GM18499 (cell line): ENCODE measurements at regions not wholly inside any gene's neighbourhood (a gene's known extent, or its start where the extent isn't known, plus 50 kb on each side); places are given as distances from the start of the nearest gene placed in this dataset.
"Not testable (repeated sequence)": the region's sequence is repeated elsewhere in the genome, so short reads cannot be mapped to it uniquely, and the experiment has no call there.

Experiments used
- ATAC-seq: cut with Tn5 transposase; IDR thresholded peaks from one replicate; pipeline ENCODE4 v1.9.1; 2021; ENCODE audit warnings: moderate number of reproducible peaks; ENCODE audit not compliant: insufficient read depth, unreplicated experiment

DNA sequence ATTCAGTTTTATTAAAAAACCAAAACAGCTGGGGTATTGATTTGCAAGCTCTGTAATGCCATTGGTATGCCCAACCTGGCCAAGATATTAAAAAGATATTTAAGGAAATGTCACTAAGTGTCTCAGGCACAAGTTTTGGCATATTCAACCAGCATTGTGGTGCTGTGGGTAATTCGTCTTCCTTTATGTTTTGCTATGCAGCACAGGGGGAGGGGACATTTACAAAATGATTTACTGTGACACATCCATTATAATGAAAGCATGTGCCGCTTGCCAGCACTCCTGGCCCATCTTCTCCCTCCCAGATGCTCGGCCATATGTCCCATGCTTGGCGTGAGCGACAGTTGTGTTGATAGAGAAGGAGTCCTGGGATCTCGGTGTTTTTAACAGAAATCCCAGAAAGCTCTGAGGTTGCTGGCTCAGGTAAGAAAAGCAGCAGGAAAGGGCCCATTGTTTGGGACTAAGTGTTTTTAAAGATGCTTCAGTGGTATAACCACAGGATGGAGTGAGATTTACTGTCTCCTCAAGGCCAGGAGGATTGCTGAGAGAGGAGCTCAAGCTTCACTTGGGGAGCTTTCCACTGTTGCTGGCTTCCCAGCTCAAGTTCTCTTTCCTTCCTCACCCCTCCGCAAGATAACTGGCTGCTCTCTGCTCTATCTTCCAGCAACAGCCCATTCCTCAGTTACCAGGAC, 158.2 kb upstream of the TSC22D2 start:
- no peak for ATAC-seq

DNA sequence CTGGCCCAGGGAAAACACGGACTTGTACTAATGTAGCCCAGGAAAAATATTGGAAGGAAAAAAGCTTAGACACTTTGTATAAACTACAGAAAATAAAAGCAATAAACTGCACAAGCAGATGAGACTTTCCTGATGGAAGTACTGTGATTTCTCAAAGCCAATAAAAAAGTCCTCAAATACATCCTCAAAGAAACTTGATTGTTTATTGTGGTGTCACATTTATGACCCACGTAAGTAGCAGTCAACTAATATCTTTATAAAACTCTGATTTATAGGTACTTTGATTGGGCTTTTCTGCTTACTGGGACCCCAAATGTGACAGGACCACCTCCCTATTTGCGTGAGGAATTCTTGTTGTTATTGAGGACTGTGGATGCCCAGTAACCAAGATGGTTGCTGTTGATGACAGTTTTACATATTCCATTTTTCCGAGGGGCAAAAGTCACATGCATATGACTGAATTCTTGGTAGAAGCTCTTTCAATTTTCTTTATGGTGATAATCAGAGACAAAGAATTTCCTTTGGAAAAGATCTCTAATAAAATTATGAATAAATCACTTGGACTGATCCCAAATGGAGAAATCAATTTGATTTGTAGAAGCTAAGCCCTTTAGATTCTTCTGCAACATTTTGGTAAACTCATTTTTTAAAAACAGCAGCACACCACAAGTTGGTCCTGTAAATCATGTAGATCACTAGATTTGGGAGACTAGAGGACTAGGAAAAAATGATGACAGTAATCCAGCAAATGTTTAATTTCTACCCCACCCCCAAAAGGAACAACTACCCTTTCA, 159.0 kb upstream of the TSC22D2 start:
- no peak for ATAC-seq

DNA sequence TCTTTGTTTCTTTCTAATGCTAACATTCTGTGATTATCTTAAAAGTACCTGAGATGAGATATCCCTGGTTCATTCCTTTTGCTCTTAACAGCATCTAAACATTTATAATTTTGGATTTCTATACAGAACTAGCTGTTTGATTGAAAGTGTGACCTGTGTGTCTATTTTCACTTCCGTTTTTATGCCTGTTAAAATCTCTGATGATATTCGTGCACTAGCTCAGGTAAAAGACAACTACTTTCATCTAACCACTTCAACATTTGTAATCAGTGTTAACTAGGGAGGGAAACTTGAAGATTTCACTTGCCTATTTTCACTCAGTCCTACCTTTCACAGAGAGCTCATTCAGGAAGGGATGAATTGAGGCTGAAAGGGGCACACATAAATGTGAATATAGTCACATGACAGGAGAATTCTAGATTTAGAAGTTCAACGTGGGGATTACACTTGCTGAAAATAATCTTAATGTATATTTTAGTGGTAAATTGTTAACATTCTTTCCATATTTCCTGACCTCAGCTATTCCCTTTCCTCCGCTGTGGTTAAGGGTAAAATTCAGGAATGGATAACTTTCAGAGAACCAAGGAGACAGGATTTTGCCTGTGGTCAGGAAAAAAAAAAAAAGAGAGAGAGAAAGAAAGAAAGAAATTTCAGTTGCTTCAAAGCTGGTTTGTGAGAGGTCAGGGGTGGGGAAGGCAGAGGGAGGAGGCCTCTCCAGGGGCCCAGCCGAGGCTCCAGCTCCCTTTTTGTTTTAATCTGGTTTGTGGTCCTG, 159.8 kb upstream of the TSC22D2 start:
- ATAC-seq: no peak

DNA sequence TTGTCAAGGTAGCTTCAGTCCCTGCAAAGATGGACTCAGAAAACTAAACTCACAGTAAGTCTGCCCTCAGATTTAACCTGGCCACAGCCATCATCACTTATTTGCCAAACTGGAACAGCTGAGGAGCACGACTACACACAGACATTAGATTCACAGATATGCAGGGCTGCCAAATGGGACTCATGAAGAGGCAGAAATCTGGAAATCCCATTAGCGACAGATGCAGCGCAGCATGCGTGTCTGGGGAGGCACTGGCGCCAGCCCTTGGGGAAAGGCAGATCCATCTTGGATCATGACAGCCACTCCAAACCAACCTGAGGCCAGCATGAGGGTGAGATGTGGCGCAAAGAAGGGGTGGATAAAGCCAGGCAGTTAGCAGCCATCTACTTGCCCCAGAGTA, 160.7 kb upstream of the TSC22D2 start:
- no peak for ATAC-seq

DNA sequence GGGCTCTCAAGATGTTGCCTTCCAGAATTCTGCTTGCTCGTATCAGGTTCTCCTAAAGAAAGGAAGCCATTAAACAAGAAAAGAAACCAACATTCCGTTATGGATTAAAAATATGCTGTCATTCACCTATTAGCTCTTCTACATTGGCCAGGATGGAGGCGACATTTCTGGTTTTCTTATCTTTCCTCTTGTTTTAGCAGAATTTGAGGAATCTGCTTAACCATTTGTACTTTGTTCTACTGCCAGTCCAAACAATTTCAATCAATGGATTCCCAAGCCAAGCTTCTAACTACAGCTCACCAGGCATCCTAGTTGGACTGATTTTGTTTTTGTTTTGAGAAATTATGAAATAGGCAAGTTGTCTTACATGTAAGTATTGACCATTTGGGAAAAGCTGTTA, 164.6 kb upstream of the TSC22D2 start:
- no peak for ATAC-seq

DNA sequence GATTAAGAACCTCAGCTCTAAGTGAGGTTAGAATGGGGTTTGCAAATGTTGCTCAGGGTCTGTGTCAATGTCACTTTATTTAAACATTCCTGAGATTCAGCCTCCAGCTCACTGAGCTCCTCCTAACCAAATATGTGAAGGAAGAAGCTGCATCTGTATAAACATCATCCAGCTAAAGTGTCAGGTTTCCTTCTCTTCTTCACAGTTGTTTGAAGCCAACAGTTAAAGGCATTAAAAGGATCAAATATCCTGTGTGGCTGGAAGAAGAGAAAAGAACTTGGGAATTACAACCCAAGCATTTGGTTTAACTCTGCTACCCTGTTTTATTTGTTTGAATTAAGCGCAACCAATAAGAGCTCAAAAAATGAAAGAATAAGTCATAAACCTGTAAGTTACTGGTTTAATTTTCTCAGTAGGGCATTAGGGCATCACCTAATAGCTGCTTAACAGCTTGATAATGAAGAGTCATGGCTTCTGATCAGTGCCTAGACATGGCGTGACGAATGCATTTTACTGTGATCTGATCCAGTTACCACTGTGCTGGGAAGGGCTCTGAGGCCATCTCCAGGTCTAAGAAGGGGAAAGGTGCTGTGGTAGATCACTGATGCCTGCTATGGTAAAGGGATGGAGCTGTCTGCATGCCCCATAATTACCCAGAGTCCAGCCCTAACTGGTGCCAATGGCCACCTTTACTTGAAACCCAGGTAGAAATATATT, 165.7 kb upstream of the TSC22D2 start:
- ATAC-seq: no peak

DNA sequence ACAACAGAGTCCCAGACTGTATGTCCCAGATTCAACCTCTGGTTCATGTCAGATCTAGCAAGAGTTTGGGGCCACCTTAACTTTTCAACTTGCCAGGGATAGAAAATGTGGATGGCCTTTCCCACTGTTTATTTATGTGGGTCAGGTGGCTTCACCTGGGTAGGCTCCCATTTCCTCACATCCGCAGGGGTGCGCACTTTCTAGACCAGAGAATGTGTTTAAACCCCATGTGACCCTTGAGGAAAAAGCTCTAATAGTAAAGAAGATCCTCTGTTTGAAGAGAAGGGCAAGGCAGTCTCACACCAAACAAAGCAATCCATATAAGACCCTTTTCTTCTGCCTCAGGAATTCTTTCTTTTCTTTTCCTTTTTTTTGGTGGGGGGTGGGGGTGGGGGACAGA, 167.2 kb upstream of the TSC22D2 start:
- no peak for ATAC-seq

DNA sequence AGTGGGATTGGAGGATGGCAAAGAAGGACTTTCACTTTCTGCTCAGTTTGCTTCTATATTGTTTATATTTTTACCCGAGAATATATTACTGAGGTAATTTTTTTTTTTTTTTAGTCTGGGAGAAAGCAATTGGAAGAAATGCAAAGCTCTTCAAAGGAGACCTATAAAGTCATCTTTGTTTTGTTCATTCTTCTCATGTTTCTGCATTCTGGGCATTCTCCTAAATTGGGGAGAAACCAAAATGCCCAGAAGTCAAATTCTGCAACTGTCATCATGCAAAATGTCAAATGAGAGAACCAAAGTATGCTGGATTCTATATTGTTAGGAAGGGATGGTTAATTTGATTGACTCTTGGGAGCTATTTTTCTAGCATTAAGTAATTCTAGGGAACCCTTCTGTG, 168.3 kb upstream of the TSC22D2 start:
- no peak for ATAC-seq

DNA sequence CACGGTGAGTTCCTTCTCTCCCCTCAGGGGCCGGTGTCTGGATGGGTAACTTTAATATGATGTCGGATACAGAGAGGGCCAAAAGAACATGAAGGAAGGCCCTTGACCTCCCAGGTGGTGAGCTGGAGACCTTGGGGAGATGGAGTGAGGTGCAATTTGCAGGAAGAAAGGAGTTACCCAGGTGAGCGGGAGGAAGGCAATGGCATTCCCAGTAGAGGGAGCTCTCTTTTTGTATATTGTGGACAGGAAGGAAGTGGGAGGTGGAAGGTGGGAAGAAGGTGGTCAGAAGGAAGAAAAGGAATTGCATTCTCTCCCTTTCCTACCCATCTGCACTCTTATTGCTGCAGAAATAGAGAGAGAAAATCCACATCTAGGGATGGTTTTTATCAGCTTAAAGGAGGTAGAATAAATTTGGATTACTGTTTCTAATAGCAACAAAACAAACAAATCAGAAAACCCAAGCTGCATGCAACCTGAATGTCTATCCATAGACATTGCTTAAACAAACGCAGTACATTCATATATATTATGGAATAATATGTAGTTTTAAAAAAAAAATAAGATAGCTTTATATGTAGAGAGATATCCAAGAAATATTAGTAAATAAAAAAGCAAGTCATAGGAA, 169.0 kb upstream of the TSC22D2 start:
- ATAC-seq: no peak

DNA sequence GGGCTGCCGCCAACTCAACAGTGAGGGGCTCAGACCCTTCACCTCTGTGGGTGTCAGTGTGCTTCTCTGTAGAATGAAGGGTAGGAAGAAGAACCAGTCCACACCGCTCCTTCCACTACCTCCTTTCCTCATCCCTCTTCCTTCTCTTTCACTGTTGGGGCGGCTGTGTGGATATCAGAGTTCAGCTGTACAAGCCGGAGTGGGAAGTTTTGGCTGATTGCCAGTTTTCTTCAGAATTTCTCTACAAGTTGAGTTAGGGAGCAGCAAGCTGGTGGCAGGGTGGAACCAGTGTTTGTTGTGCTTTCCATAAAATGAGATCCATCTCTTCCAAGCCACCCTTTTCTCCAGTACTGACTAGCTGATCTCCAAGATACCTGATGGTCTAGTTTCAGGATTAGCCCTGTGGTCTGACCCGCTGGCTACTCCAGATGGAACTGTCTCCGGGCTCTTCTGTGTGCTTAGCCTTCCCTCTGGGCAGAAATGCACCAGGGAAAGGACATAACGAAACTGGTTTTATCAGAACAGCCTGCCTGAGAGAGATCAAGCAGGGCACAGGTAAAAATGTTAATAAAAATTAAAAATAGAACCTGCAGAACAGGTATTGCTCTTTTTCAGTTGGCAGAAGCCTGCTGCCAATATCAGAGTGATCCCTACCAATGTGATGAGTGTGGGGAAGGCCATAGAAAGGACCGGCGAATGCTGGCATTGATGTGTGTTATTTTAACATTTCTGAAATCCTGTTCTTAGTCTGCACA, 169.9 kb upstream of the TSC22D2 start:
- no peak for ATAC-seq

DNA sequence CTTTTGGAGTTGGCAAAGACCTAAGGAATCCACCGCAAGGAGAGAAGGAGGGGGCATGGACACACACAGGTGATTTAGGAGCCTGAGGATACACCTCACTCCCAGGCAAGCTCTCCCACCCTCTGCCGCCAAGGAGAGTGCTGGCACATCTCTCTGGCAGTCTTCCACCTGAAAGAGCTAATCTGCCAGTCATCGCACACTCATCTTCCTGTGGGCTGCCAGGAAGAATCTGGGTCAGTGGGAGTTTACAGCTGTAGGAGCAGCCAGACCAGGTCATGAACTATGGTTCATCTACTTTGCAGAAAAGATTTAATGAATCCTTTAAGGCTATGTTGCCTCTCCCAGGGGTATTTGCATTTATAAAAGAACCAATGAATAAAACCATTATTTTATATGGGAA, 170.6 kb upstream of the TSC22D2 start:
- ATAC-seq: no peak

DNA sequence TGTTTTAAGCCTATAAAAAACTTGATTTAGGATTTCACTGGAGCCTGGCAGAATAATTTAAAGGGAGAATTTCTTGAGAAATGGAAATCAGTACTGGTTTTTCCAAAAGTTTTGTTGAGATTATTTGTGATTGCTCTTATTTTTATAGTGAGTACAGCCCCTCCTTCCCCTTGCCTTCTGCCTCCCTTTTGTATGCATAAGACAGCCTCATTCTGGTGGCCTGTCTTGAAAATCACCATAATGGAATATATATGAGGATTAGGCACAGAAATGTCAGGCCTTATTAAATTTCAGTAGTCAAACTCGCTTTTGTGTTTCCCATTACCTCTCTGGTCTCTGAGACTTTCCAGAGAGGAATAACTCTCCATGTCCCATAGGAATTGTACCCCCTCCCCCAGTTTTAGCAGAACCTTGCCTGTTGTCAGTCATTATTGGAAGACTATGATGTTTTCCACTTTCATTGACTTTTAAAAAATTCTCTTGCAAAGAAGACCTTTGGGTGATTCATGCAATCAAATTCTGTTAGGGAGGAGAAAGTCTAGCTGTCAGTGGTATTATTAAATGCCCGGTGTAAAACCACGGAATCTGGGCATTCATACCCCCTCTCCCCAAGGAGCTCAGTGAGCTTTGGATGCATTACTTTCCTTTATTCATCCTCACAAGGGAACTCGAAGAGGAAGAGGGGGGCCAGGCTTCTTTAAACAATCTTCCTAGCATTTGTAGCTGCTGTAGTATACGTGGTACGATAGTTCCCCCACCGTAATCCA, 171.6 kb upstream of the TSC22D2 start:
- ATAC-seq: no peak

DNA sequence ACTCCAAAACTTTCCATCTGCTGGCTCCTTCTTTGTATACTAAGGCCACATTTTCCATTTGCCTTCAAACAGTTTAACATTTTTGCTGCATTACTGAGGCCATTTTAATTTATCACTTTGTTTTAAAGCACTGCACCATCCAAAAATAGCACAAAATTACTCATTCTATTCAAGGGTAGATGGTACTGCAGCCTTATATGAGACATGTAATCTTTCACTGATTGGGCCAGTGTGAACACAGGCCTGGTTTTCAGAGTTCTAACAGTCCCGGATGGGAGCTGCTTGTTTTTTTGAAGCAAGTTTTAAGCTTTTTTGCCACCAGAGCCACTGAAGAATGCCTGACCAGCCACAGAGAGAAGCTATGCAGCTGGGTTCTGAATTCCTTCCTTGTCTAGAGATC, 172.3 kb upstream of the TSC22D2 start:
- ATAC-seq: no peak

DNA sequence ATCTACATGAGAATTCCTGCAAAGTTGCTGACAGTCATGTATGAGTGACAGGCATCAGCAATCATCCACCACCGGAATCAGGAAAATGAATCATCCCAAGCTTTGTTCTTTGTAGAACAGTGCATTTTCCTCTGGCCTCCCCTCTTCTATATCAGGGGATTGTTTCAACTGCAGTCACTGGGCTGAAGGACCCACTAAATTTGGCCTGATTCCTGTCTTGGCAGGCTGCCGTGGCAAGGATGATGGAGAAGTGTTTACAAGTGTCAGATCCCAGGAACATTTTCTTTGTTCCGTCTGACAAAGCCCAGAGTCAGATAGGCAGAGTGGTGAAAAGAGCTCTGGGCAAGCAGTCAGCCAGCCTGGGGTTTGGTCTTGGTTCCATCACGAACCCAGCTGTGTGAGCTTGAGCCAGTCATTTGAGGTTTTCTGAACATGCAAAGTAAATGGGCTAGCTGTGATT, 175.1 kb upstream of the TSC22D2 start:
- no peak for ATAC-seq

DNA sequence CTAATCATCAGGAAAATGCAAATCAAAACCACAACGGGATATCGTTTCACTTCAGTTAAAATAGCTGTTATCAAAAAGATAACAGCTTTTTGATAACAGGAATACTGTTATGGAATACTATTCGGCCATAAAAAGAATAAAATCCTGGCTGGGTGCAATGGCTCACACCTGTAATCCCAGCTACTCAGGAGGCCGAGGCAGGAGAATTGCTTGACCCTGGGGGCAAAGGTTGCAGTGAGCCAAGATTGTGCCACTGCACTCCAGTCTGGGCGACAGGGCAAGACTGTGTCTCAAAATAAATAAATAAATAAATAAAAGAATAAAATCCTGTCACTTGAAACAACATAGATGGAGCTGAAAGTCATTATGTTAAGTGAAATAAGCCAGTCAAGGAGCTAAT, 178.1 kb upstream of the TSC22D2 start:
- no peak for ATAC-seq

DNA sequence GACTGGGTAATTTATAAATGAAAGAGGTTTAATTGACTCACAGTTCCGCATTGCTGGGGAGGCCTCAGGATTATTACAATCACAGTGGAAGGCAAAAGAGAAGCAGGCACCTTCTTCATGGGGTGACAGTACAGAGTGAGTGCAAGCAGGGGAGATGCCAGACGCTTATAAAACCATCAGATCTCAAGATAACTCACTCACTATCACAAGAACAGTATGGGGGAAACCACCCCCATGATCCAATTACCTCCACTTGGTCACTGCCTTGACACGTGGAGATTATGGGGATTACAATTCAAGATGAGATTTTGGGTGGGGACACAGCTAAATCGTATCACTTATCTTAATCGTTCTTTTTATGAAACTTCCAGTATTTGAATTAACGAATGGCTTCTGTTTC, 179.5 kb upstream of the TSC22D2 start:
- not testable (repeated sequence) for ATAC-seq

DNA sequence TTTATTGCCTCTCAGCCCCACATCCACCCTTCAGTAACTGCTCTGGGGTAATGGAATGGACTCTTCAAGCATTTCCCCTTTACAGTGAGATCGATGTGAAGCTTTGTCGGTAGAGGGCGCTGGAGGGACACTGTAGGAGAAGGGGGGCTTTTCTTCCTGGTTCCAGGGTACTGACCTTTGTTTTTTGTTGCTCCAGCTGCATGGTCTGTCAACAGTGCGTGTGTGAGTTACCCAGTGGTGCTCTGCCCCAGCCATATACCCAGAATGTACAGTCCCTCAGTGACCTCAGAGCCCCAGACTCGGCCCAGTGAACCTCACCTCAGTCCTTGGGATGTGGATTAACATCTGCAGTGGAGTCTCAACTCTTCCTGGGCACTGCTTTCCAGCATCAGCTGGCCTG, 180.3 kb upstream of the TSC22D2 start:
- ATAC-seq: no peak

DNA sequence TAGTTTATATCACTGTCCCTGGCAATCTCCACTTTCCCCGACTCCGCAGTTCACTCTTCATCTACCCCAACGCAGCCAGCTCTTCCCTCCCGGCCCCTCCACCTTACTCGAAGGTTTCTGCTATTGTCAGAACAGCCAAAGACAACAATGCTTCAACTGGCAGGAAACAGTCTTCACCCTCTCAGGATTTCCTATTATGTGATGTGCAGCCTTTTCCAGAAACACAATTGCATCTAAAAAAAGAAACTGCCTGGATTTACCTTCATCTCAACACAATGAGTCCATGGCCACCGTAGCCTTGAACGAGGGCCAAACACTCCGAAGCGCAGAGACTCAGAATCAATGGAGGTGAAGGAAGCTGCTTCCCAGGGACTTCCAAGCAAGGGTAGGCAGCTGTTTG, 182.1 kb upstream of the TSC22D2 start:
- ATAC-seq: no peak

DNA sequence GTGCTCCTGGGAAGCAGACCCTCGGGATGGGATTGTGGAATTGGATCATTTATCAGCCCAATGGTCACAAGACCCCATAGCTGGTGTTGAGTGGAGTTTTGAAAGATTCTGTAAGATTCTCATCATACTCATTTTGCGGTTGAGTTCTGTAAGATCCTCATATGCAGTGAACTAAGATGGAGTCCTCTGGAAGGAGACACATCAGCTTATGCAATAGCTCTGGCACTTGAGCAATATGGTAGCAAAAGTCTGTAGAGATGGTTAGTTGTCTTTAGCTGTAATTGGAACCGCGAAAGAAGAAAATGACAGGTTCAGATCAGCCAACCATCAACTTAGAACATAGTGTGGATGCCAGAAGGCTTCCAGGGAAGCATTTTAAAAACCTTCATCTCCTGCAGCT, 184.5 kb upstream of the TSC22D2 start:
- ATAC-seq: no peak
